Inferior parietal cortex (tissue), 1 donor: ENCODE measurements at regions not wholly inside any gene's neighbourhood (a gene's known extent, or its start where the extent isn't known, plus 50 kb on each side); places are given as distances from the start of the nearest gene placed in this dataset.

Experiments used
- DNase-seq: peaks from one replicate; pipeline ENCODE4 v3.0.0-alpha.2; 2016; ENCODE audit errors: extremely low spot score

DNA sequence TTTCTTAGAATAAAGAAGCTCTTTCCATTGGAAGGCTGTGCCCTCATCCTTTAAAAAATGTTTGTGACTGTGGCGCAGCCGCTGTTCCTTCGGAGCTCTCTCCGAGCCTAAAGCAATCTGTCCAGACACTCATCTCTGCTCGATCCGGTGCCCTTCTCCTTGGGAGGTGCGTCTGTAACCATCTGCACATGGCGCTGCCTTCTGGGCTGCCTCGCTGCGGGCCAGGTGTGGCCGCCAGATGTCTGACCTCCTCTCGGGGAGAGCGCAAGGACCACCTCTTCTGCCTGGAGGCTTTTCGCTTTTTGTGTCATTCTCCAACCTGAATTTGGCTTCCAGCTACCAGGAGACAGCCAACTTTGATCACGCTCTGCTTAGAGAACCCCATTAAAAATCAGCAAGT is 153.4 kb upstream of the PTCH1 start:
- DNase-seq, result no peak

DNA sequence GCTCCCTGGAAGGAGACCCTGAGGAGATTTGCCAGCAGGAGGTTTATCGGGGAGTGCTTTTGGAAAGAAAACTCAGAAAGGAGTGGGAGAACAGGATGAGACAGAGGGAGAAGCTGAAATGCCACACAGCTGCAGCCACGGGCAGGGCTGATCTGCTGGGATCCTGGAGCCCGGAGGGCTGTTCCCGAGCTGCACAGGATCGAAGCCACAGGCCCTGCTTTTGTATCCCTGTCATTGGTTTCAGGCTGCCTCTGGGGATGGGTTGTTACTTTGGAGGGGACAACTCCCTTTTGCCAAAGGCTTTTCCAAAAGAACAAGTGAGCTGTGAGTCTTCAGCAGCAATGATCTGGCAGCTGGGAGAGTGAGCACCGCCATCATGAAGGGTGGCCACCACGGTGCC is 152.5 kb upstream of the PTCH1 start:
- no peak for DNase-seq

DNA sequence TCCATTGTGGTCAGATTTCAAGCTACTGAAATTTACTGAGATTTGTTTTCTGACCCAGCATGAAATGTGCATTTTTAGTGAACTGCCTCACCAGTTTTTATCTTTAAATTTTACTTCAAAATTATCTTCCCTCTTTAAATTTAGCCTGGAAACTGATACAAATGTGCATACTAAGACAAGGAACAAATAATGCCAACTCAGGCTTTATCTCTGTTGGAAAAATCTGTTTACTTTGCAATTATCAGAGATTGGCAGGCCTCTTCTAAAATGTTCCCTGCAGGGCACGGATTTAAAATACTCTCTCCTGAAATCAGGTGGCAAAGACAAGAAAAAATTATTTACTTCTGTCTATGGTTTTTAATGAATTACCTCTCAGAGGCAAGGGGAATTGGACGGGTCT is 151.0 kb upstream of the PTCH1 start:
- DNase-seq, result no peak

DNA sequence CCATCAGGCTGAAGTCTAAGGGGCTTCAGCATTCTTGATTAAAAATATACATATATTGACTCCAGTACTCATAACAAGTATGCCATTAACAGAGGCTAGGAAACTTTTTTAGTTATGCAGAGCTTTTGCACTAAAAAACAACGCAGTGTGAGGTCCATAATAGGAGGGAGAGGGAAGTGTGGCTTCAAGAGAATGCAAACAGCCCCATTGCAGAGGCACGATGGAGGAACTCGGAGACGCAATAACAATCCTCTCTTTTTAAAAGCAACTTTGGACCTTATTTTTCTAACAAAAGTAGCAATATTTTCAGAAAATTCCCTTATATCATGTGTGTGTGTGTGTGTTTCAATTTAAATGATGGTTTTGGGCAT is 150.0 kb upstream of the PTCH1 start:
- DNase-seq, result no peak

DNA sequence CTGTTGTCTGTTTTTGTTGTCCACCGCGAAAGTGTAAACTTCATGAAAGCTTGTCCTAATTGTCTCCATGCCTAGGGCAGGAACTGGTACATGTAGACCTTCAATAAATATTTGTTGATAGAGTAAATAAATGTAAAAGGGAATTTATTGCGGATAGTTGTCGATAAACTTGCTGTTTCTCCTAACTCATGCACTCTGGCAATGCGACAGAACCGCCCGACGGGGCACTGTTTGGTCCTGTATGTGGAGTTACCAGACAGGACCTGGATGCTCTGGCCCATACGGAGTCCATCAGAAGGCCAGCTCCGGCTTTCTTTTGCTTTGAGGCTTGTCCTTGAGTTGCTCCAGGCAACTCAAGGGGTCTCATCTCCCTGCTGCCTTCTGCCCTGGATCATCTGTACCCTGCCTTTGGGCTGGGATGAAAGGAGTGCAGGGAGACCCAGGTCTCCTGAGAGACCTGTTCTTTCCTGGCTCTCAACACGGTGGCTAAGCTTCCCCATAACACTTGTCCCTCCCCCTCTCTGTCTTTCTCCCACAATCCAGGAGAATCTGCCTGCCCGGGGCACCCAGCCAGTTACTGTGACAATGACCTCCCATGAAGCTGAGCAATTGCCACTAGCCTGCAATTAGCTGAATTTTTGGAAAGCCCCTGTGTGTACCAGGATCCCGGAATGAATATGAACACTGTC is 149.5 kb upstream of the PTCH1 start:
- no peak for DNase-seq

DNA sequence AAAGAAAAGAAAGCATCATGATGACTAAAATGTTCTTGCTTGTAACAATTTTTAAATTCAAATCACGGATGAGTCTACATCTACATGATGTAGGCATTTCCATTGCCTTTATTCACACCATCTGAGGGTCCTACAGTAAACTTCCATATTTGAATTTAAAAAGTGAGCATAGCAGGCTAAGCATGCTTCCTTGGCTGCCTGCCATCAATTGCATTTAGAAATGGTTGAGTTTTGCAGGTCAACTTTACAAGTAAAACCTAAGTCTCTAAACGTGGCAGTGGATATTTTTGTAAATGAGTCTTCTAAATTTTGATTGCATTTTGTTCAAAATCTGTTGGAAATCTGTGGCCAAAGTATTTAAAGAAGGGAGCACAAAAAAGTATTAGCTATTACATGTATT is 136.5 kb upstream of the PTCH1 start:
- no peak for DNase-seq

DNA sequence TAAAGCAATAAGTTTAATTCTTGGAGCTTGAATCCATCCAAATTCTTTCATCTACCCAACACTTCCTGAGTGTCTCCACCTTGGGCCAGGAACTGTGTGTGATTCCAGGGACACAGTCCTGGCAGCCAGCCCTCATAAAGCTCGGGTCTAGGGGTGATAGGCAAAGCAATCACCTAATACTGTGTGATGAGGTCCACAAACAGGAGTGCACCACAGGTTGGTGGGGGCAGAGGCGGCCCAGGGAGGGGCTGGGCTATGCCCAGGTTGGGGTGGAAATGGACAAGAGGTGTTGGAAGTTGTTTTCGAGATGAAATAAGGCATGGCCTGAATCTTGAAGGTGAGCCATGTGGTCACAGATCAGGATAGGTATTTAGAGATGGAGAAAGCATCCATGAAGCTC is 133.9 kb upstream of the PTCH1 start:
- no peak for DNase-seq

DNA sequence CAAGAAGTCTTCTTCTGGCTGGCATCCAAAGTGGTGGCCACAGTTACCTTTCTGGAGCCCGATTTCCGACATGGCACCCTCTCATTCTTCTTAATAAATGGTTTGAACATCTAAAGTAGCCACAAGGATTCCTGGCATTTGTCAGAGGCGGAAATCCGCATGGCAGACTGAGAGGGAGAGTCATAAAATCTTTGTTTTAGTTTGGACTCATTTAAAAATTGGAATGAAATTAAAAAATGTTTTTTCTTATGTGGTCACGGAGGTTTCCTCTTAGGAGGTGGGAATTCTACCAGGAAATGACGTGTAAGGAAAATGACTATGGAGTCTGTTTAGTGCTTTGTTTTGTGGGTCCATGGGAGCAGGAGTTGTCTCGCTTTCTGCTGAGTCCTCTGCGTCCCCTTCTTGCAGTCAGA is 133.0 kb upstream of the PTCH1 start:
- no peak for DNase-seq

DNA sequence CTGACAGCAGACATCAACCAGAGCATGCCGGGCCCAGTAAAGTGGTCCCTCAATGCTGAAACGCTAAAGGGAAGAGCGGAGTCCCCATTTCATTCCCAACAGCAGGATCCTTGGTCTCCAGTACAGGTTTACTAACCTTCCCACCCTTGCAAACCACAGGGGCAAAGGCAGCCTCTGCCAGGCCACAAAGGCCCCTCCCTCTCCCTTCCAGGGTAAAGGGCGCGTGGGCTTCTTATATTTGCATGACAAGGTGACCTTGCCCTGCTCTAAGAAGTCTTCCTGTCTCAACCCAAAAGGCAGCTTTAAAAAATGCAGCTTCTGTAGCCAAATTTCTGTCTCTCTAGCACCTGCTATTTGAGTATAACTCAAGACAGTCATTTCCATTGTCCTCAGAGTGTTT is 131.5 kb upstream of the PTCH1 start:
- no peak for DNase-seq

DNA sequence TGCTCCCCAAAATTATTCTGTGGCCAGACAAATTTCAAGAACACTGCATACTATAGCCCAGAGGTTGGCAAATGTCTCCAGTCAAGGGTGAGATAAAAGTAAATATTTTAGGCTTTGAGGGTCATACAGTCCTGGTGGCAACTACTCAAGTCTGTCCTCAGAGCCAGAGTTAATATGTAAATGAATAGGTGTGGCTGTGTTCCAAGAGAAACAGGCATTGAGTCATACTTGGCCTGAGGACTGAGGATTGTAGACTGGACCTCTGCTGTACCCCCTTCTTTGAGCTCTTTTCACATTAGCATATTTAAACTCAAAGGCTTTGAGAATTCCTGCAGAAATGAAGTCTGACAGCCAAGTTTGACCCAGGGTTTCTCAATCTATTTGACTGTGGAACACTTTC is 129.2 kb upstream of the PTCH1 start:
- DNase-seq, result no peak

DNA sequence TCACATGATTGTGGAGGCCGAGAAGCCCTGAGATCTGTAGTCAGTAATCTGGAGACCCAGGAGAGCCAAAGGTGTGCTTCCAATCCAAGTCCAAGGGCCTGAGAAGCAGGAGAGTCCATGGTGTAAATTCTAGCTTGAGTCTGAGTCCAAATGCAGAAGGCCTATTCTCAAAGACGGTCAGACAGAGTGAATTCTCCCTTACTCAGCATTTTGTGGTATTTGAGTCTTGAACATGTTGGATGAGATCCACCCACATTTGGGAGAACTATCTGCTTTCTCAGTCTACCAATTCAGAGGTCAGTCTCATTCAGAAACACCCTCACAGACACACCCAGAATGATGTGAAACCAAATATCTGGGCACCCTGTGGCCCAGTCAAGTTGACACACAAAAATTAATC is 128.8 kb upstream of the PTCH1 start:
- no peak for DNase-seq

DNA sequence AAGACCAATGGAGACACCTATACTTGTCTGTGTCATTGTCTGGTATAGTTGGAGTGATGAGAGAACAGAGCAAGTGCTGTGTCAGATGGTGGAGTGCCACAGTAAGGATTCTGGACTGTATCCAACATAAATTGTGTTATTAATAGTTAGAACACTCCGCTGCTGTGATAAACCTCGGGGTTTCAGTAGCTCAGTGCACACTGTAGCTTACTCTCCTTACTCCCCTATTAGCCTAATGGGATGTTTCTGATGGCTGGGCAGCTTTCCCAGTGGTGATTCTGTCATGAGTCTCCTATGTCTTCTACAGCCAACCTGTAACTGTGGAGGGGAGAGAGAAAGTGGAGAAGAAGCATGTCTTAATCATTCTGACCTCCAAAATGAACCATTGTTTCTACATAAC is 127.6 kb upstream of the PTCH1 start:
- no peak for DNase-seq

DNA sequence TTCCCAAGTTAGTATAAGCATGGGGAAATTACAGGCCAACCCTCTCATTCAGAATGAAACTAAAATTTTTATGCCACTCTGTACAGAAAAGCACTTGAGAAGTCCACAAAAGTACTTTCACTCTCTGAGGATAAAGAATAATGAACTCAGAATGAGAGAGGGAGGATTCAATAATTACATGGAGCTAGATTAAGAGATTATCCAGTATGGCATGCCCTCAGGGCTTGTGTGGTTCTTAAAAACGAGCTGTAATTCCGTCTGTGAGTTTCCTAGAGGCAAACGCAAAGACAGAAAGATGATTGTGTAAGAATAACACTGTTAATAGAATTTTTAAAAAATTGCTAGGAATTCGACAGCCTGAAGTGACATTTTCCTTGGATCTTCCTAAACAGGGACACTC is 126.8 kb upstream of the PTCH1 start:
- DNase-seq, result no peak

DNA sequence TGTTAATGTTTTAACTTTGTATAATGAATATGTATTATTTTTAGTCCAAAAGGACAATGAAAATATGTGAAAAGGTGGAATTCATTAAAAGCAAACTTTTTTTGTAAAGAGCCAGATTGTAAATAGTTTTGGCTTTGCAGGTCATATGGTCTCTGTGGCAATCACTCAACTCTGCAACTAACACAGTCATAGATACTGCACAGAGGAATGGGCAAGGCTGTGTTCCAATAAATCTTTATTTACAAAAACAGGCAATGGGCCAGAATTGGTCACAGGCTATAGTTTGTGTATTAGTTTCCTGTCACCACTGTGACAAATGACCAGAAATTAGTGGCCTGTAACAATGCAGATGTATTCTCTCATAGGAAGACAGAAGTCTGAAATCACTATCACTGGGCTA is 125.4 kb upstream of the PTCH1 start:
- no peak for DNase-seq

DNA sequence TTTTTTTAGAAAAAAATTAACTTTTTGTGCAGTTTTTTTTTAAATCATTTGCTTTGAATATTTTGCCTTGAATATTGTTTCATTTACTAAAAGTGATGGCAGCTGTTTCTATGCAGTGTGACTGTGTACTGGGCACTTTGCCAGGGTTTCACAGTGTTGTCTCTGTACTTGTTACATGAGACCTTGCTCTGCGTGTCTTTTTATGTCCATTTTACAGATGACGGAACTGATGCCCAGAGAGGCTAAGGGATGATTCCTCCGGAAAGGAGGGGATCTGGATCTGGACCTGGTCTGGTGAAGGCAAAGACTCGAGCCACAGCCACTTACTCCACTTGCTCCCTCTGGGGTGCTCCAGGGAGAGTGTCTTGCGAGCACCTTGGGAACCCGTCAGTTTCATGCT is 124.8 kb upstream of the PTCH1 start:
- no peak for DNase-seq

DNA sequence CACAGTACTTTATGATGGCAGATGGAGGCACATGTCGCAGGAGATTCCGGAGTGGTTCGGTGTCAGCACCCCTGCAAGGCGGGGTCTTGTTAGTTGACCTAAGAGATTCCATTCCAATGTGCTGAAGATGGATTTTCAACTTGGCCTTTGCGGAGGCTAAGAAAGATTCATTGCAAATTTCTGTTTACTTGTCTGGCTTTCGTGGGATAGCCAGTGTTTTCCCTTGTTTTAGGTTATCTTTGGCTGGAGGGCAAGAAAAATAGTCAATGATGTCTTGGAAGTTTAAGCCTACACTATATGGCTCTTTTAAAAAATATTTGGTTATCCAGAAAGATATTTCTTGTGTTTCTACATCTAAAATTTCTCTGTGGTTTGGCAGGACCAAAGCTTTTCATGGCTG is 123.6 kb upstream of the PTCH1 start:
- DNase-seq, result no peak

DNA sequence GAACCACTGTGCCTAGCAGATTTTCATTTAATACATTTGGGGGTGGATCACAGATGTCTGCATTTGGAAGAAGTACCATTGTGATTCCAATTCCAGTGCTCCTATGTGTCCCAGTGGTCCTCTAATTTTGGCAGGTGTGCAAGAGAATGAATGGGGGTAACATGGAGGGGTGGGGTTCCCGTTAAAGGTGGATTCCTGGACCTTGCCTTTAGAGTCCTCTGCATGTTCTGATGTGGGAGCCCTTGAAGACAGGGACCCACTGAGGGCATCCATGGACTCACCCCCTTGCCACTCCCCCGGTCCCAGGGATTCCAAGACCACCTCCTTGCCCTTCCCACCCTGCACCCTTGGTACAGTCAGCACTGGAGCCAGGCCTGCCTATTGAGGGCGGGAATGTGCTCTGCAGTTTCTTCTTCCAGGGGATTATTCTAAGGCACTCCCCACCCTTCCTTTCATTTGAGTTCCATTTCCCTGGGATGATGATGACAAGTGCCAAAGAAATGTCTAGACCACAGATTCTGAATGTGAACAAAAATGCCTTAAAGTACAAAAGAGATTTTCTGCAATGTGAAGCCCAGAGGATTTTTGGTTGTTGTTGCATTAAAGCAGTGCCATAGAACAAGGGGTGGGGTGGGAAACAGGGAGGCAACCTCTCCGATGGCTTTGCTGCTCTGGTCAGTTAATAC is 119.4 kb upstream of the PTCH1 start:
- DNase-seq, result no peak

DNA sequence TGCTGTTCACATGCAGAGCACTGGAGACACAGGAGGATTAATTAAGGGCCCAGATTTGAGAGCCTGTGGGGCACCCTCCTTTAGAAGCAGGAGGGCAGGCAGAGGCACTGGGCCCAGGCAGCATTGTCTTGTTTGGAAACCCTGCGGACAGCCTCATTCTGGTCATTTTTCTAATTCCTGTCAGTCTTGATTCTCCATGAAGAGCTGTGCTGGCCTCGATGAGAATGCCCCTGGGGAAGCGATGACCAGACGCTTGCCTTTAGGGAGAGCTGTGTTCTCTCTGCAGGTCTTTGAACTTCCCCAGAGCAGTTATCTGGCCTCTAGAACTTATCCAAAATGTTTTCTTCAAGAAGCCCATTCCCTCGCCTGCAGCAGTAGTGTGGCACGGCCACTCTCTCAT is 117.8 kb upstream of the PTCH1 start:
- no peak for DNase-seq

DNA sequence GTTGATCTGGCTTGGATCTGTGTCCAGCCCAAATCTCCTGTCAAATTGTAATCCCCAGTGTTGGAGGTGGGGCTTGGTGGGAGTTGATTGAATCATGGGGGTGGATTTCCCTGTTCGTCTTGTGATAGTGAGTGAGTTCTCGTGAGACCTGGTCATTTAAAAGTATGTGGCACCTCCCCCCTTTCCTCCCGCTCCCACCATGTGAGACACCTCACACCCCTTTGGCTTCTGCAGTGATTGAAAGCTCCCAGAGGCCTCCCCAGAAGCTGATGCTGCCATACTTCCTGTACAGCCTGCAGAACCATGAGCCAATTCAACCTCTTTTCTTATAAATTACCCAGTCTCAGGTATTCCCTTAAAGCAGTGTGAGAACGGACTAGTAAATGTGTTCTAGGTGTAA is 117.3 kb upstream of the PTCH1 start:
- no peak for DNase-seq

DNA sequence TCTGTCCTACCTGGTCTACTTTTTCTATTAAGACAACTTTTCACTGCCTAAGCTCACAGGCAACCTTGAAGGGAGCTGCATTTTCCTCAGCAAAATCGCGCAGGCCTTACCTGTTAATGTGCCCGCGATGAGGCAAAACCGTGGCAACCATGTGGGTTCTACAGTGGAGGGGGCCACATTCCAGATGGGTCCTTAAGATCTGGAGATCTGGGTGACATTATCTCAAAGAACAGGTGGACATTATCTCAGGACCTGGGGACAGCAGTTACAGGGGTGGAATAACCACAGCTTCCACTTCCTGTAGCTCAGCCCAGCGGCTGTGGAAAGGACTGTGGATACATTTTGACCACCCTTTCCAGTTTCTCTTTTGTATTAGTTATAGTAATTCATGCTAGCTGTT is 112.8 kb upstream of the PTCH1 start:
- no peak for DNase-seq

DNA sequence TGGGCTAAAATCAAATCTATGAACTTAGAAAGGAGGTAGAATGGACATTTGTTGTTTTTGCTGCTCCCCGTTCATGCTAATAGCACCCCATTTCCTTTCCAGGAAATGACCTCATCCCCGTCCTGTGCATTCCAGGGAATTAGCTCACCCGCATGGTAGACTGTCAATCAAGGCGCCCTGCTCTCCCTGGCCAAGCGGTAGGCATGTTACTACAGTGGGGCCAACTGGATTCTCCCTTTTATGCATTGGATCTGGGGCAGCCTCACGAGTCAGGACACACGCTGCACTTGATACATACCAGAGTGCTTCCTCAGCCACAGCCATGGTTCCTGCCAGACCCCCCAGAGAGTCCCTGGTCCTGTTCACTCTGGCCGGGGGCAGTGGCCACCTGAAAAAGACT is 111.0 kb upstream of the PTCH1 start:
- DNase-seq, result no peak

DNA sequence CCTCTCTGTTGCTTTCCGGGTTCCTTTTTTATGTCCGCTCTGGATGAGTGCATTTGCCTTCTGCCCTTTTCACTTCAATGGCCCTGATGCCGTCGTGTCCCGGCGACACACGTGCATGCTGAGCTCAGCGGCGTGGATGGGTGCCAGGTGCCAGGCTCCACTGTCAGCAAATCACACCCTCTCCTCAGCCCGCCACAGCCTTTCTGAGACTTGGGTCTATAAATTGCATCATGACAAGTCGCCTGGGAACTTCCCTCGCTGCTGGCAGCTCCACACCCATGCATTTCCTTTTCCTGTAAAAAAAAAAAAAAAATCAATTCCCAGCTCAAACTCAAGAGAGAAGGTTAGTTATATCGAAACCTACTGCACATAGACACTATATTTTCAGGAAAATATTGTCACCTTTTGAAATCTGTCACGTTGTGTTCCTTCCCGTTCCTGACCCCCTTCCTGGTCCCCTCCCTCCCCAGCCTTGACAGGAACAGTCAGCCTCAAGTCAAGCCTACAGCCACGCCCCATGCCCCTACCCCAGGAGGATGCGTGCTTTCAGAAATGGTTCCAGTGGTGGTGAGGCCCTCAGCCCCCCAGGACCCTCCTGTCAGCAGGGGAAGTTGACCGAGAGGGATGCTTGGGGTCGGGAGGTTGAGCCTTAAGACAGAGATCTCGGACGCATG is 110.3 kb upstream of the PTCH1 start:
- DNase-seq, result no peak

DNA sequence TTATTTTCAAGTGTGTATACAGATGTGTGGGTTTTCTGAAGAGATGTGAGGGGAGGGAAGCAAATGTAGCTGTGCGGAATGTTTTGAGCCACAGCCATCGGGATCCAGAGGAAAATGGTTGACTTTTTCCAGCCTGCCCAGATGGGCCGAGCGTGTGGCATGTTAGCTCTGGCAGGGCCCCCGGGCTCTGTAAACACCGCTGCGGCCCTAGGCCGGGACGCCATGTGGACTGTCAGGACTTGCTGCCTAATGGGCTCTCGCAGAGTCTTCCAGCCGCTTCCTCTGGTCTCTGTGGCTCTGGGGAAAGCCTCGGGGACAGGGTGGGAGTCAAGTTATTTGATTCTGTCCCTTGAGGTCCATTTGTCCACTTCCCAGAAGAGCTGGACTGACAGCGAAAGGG is 109.6 kb upstream of the PTCH1 start:
- DNase-seq, result no peak
